ENCODE measurements at regions not wholly inside any gene's neighbourhood (a gene's known extent, or its start where the extent isn't known, plus 50 kb on each side); places are given as distances from the start of the nearest gene placed in this dataset.

DNA sequence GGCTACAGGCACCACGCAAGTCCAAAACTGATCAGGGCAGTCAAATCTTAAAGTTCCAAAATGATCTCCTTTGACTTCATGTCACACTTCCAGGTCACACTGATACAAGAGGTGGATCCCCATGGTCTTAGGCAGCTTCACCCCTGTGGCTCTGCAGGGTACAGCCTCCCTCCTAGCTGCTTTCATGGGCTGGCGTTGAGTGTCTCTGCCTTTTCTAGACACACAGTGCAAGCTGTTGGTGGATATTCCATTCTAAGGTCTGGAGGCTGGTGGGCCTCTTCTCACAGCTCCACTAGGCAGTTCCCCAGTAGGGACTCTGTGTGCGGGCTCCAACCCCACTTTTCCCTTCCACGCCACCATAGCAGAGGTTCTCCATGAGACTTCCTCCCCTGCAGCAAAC lies 838.2 kb upstream of the CHAC2 start:
- Histone ChIP-seq H3K9ac (ENCODE audit: control insufficient read depth, insufficient read depth, low read length) (no peak overlapping the region), H3K79me2 (ENCODE audit: control insufficient read depth, insufficient read depth, low read length) (no peaks in the 10 kb centered on the region), H3K4me1 (ENCODE audit: control insufficient read depth, insufficient read depth, low read length) (peaks cover 3% of the 10 kb centered on the region; the same call in 1 of the 2 replicates), H3K36me3 (ENCODE audit: control insufficient read depth in 2 of 2, insufficient read depth in 2 of 2, low read length in 1 of 2) (no peaks in the 10 kb centered on the region), H2AFZ (ENCODE audit: control insufficient read depth, low read depth, low read length) (no peak overlapping the region), H3K4me3 (no peak overlapping the region), H3K27me3 (replicated peaks in 1 of 2; ENCODE audit: control insufficient read depth in 2 of 2, insufficient read depth in 2 of 2, low read length in 1 of 2) (no peaks in the 10 kb centered on the region), H3K27ac (ENCODE audit: control insufficient read depth, insufficient read depth) (no peak overlapping the region), H3K9me3 (replicated peaks; ENCODE audit: control insufficient read depth, insufficient read depth, low read length) (no peaks in the 10 kb centered on the region; the same call in 1 of the 3 replicates), H4K20me1 (ENCODE audit: control insufficient read depth, insufficient read depth) (no peaks in the 10 kb centered on the region), H3K4me2 (ENCODE audit: control insufficient read depth, insufficient read depth) (no peak overlapping the region)
- no TSS peak for BruUV-seq (replicated peaks)
- WGBS (ENCODE audit: insufficient coverage, insufficient replicate concordance, low lambda C conversion rate, missing lambda C conversion rate): 11% methylated on average over 4 of the region's 4 CpGs
- ChIA-PET POLR2A (no interaction called here), CTCF (no interaction called here), RAD21 (ENCODE audit: unreplicated experiment) (no interaction called here), SMC1A (ENCODE audit: uncharacterized antibody, unreplicated experiment) (no interaction called here)
- no peak for TF ChIP-seq IRF4 (IDR thresholded peaks at IDR 0.05; ENCODE audit: low read depth, low read length)
- in situ Hi-C loops (cut with MboI): no loop called here
- no peak for FAIRE-seq
- no peak for DNase-seq (ENCODE audit: low read depth, low spot score)
- ATAC-seq: no peak
- intact Hi-C loops (cut with micrococcal nuclease; ENCODE audit: unreplicated experiment): no loop called here

DNA sequence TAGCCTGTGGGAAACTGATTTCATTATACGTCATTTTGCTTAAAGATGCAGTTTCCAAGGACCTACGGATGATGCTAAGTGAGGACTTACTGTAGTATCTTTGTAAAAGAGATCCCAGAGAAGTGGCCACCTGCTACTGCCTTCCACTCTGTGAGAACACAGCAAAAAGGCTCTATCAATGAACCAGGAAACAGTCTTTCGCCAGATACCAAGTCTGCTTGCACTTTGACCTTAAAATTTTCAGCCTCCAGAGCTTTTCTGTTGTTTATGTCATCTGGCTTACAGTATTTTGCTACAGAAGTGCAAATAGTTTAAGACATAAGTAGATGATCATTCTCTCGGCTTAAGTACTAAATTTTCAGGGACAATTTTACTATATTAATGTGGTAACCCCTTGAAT lies 847.9 kb upstream of the CHAC2 start:
- intact Hi-C loops (cut with micrococcal nuclease; ENCODE audit: unreplicated experiment): no loop called here
- in situ Hi-C loops (cut with MboI): no loop called here
- no peaks in the 10 kb centered on the region for H3K79me2 ChIP-seq (ENCODE audit: control insufficient read depth, insufficient read depth, low read length)
- WGBS (ENCODE audit: insufficient coverage, insufficient replicate concordance, low lambda C conversion rate, missing lambda C conversion rate): 5% methylated on average over 4 of the region's 4 CpGs
- no peaks in the 10 kb centered on the region for H3K9me3 ChIP-seq (replicated peaks; ENCODE audit: control insufficient read depth, insufficient read depth, low read length)
- no peak overlapping the region for H3K4me2 ChIP-seq (ENCODE audit: control insufficient read depth, insufficient read depth)
- ChIA-PET SMC1A (ENCODE audit: uncharacterized antibody, unreplicated experiment) (interaction anchor here (0.7 kb wide), 1 partner anchor 19 kb away, joined by 3 read pairs; no protein-coding TSS in a partner anchor), CTCF (no interaction called here), POLR2A (no interaction called here), RAD21 (ENCODE audit: unreplicated experiment) (no interaction called here)
- no peaks in the 10 kb centered on the region for H3K27me3 ChIP-seq (replicated peaks in 1 of 2; ENCODE audit: control insufficient read depth in 2 of 2, insufficient read depth in 2 of 2, low read length in 1 of 2)
- no peak overlapping the region for H3K27ac ChIP-seq (ENCODE audit: control insufficient read depth, insufficient read depth)
- no peaks in the 10 kb centered on the region for H4K20me1 ChIP-seq (ENCODE audit: control insufficient read depth, insufficient read depth)
- no peaks in the 10 kb centered on the region for H3K4me1 ChIP-seq (ENCODE audit: control insufficient read depth, insufficient read depth, low read length)
- DNase-seq (ENCODE audit: low read depth, low spot score) (no peak), FAIRE-seq (no peak), ATAC-seq (no peak)
- no peak overlapping the region for H3K4me3 ChIP-seq
- no peaks in the 10 kb centered on the region for H3K36me3 ChIP-seq (ENCODE audit: control insufficient read depth in 2 of 2, insufficient read depth in 2 of 2, low read length in 1 of 2)
- no TSS peak for BruUV-seq (replicated peaks)
- H3K9ac ChIP-seq (ENCODE audit: control insufficient read depth, insufficient read depth, low read length): no peak overlapping the region
- no peak overlapping the region for H2AFZ ChIP-seq (ENCODE audit: control insufficient read depth, low read depth, low read length)
- TF ChIP-seq TCF7 (IDR thresholded peaks at IDR 0.05; ENCODE audit: borderline replicate concordance) (no peak), SP1 (IDR thresholded peaks at IDR 0.05; ENCODE audit: low read depth, low read length) (no peak), EGR1 (IDR thresholded peaks at IDR 0.05; ENCODE audit: borderline replicate concordance in 1 of 2, low read depth in 2 of 2, low read length in 2 of 2) (no peak), POLR2A (IDR thresholded peaks at IDR 0.05; ENCODE audit: low read depth, low read length) (no peak), NFYA (IDR thresholded peaks at IDR 0.05; ENCODE audit: borderline replicate concordance, low read depth, low read length) (no peak), PAX5 (IDR thresholded peaks at IDR 0.05; ENCODE audit: borderline replicate concordance, low read depth, low read length) (no peak), SMAD1 (IDR thresholded peaks at IDR 0.05; ENCODE audit: low read depth, partially characterized antibody) (no peak), TARDBP (IDR thresholded peaks at IDR 0.05; ENCODE audit: borderline replicate concordance) (no peak), ZNF384 (IDR thresholded peaks at IDR 0.05; ENCODE audit: borderline replicate concordance, low read depth, low read length) (no peak), BMI1 (IDR thresholded peaks at IDR 0.05; ENCODE audit: borderline replicate concordance) (no peak), SREBF1 (IDR thresholded peaks at IDR 0.05; ENCODE audit: low read length) (no peak)
- TF ChIP-seq, protein P1, sequence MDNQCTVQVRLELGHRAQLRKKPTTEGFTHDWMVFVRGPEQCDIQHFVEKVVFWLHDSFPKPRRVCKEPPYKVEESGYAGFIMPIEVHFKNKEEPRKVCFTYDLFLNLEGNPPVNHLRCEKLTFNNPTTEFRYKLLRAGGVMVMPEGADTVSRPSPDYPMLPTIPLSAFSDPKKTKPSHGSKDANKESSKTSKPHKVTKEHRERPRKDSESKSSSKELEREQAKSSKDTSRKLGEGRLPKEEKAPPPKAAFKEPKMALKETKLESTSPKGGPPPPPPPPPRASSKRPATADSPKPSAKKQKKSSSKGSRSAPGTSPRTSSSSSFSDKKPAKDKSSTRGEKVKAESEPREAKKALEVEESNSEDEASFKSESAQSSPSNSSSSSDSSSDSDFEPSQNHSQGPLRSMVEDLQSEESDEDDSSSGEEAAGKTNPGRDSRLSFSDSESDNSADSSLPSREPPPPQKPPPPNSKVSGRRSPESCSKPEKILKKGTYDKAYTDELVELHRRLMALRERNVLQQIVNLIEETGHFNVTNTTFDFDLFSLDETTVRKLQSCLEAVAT (IDR thresholded peaks at IDR 0.05): no peak
- TF ChIP-seq, protein P2, sequence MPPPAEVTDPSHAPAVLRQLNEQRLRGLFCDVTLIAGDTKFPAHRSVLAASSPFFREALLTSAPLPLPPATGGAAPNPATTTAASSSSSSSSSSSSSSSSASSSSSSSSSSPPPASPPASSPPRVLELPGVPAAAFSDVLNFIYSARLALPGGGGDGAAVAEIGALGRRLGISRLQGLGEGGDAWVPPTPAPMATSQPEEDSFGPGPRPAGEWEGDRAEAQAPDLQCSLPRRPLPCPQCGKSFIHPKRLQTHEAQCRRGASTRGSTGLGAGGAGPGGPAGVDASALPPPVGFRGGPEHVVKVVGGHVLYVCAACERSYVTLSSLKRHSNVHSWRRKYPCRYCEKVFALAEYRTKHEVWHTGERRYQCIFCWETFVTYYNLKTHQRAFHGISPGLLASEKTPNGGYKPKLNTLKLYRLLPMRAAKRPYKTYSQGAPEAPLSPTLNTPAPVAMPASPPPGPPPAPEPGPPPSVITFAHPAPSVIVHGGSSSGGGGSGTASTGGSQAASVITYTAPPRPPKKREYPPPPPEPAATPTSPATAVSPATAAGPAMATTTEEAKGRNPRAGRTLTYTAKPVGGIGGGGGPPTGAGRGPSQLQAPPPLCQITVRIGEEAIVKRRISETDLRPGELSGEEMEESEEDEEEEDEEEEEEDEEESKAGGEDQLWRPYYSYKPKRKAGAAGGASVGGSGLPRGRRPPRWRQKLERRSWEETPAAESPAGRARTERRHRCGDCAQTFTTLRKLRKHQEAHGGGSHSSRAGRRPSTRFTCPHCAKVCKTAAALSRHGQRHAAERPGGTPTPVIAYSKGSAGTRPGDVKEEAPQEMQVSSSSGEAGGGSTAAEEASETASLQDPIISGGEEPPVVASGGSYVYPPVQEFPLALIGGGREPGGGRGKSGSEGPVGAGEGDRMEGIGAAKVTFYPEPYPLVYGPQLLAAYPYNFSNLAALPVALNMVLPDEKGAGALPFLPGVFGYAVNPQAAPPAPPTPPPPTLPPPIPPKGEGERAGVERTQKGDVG (CRISPR knock-in tag; IDR thresholded peaks at IDR 0.05): no peak
